ENCODE measurements at regions not wholly inside any gene's neighbourhood (a gene's known extent, or its start where the extent isn't known, plus 50 kb on each side); places are given as distances from the start of the nearest gene placed in this dataset.

DNA sequence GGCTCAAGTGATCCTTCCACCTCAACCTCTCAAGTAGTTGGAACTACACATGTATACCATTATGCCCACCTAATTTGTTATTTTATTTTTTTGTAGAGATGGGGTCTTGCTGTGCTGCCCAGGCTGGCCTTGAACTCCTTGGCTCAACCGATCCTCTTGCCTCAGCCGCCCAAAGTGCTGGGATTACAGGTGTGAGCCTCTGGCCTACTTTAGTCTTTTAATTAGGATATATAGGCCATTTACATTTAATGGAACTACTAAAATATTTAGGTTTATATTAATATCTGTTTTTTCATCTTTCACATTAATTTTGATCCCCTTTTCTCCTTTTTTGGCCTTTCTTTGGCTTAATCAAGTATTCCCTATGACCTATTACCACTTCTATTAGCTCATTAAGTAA lies 95.7 kb upstream of the OSR1 start:
- no peak for TF ChIP-seq EZH2 (IDR thresholded peaks at IDR 0.05; ENCODE audit: insufficient read depth, poor library complexity, severe bottlenecking)
- TF ChIP-seq EZH2phosphoT487 (IDR thresholded peaks at IDR 0.05; ENCODE audit: insufficient read depth, low read depth) = no peak
